Ectodermal cell (in vitro differentiated cells): ENCODE measurements at regions not wholly inside any gene's neighbourhood (a gene's known extent, or its start where the extent isn't known, plus 50 kb on each side); places are given as distances from the start of the nearest gene placed in this dataset.

Source experiments
- H3K27ac ChIP-seq: 2 replicates; pipeline ENCODE4 v1.7.0; 2013; ENCODE audit warnings: mild to moderate bottlenecking, low read depth, low read length; ENCODE audit not compliant: insufficient read depth, poor library complexity, severe bottlenecking
- H3K27me3 ChIP-seq: 2 replicates; pipeline ENCODE4 v1.7.0; 2013; ENCODE audit warnings: mild to moderate bottlenecking, low read length; ENCODE audit not compliant: insufficient read depth, control insufficient read depth, poor library complexity, severe bottlenecking
- H3K36me3 ChIP-seq: one replicate; pipeline ENCODE4 v1.7.0; 2013; ENCODE audit warnings: low read length; ENCODE audit not compliant: control insufficient read depth, insufficient read depth
- H3K4me1 ChIP-seq: one replicate; pipeline ENCODE4 v1.7.0; 2013; ENCODE audit warnings: low read length; ENCODE audit not compliant: control insufficient read depth, insufficient read depth
- H3K4me3 ChIP-seq: 2 replicates; pipeline ENCODE4 v1.7.0; 2013; ENCODE audit warnings: low read depth, low read length, control low read depth; ENCODE audit not compliant: insufficient read depth
- H3K9me3 ChIP-seq: 2 replicates; pipeline ENCODE4 v1.7.0; 2013; ENCODE audit warnings: mild to moderate bottlenecking, low read length, moderate library complexity; ENCODE audit not compliant: control insufficient read depth
- WGBS, 2 experiments: methylation state at CpG; one replicate each; pipeline ENCODE4 v1.1.7; 2013; ENCODE audit warnings: missing lambda C conversion rate in 2 of 2; 5-methylcytosine and 5-hydroxymethylcytosine counted together

- no peaks in the 10 kb centered on the region for H3K4me1 ChIP-seq
- WGBS, 2 experiments: 98% methylated on average over 3 of the region's 3 CpGs
- H3K27ac ChIP-seq: no peak overlapping the region
- H3K9me3 ChIP-seq: no peaks in the 10 kb centered on the region
- H3K27me3 ChIP-seq: no peaks in the 10 kb centered on the region
- no peak overlapping the region for H3K4me3 ChIP-seq
- H3K36me3 ChIP-seq: no peaks in the 10 kb centered on the region
These were observed 111.2 kb upstream of the STEAP1B start for GRCh38 chr7:22610951-22611757.

DNA sequence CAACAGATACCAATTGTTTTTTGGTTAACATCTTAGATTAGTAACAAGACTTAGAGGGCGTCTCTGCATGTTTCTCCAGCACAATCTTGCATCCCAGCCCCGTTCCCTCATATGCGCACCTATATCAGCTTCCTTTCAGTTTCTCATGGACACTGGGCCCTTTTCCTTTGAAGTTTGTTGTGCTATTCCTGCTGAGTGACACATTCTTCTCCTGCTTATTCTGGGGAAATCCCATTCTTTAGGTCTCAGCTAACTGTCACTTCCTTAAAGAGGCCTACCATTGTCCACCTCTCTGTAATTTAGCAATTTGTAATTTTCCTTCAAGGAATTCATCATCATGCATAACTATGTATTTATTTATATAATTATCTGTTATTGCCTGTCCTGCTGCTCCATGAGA lies 110.3 kb upstream of the STEAP1B start:
- 82 to 84% methylated on average over 3 of the region's 3 CpGs for WGBS, 2 experiments
- Histone ChIP-seq H3K27ac (no peak overlapping the region), H3K36me3 (no peaks in the 10 kb centered on the region), H3K27me3 (no peaks in the 10 kb centered on the region), H3K4me1 (no peaks in the 10 kb centered on the region), H3K9me3 (no peaks in the 10 kb centered on the region), H3K4me3 (no peak overlapping the region)

GRCh38 chr7:22607180-22607579 lies 107.2 kb upstream of the STEAP1B start:
- WGBS, 2 experiments: 94 to 95% methylated on average over 5 of the region's 5 CpGs
- Histone ChIP-seq H3K4me3 (no peak overlapping the region), H3K4me1 (no peaks in the 10 kb centered on the region), H3K27ac (no peak overlapping the region), H3K27me3 (no peaks in the 10 kb centered on the region), H3K9me3 (no peaks in the 10 kb centered on the region), H3K36me3 (no peaks in the 10 kb centered on the region)

DNA sequence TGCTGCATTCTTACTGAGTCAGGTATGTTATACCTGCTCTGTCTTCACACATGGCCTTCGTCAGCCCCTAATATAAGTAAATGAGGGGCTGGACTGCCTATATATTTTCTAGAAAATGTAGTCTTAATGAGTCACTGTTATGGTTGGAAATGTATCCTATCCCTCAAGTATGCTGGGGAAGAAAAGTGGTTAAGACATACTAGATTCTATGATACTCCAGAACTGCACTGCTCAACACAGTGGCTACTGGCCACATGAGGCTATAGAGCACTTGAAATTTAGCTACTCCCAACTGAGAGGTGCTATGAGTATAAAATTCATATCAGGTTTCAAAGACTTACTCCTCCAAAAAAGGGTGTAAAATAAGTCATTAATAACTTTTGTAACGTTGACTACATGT lies 104.3 kb upstream of the STEAP1B start:
- Histone ChIP-seq H3K9me3 (no peaks in the 10 kb centered on the region), H3K4me3 (no peak overlapping the region), H3K27me3 (no peaks in the 10 kb centered on the region), H3K4me1 (no peaks in the 10 kb centered on the region), H3K36me3 (no peaks in the 10 kb centered on the region), H3K27ac (no peak overlapping the region)
- WGBS, 2 experiments: 90% methylated on average over 1 of the region's 2 CpGs

DNA sequence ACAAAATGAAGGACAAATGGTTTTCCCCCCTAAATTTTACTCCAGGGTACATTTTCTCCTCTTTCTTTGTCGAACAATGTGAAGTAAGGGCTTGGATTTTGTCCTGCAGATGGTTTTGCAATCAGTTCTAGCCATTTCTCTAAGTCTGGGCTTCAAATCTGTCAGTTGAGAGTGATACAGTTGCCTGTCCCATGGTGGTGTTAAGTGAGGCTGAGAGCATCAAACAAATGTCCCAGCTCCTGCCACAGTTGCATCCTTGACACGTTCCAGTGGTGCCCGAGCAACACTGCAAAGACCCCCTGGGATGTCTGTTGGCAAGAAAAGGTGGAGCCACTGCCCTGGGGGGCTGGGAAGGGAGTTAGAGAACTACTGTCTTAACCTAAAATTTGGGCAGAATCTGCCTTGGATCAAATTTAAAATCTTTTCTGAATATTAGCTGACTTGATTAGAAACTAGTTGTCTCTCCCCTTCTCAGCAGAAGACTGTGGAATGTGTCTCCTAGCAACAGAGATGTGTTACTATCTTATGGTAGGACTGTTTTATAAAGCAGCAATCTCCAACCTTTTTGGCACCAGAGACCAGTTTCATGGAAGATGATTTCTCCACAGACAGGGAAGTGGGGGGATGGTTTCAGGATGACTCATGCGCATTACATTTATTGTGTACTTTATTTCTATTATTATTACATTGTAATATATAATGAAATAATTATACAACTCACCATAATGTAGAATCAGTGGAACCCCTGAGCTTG lies 102.0 kb upstream of the STEAP1B start:
- no peak overlapping the region for H3K4me3 ChIP-seq
- H3K36me3 ChIP-seq: no peaks in the 10 kb centered on the region
- H3K9me3 ChIP-seq: no peaks in the 10 kb centered on the region
- 56 to 57% methylated on average over 3 of the region's 4 CpGs for whole genome bisulfite sequencing, 2 experiments
- no peak overlapping the region for H3K27ac ChIP-seq
- H3K4me1 ChIP-seq: no peaks in the 10 kb centered on the region
- H3K27me3 ChIP-seq: no peaks in the 10 kb centered on the region

GRCh38 chr7:22601408-22601807 lies 101.4 kb upstream of the STEAP1B start:
- no peaks in the 10 kb centered on the region for H3K27me3 ChIP-seq
- no peak overlapping the region for H3K27ac ChIP-seq

GRCh38 chr7:22601003-22601402 lies 101.0 kb upstream of the STEAP1B start:
- no peak overlapping the region for H3K27ac ChIP-seq

More at GRCh38 chr7:22601408-22601807, 101.4 kb upstream of the STEAP1B start:
- Histone ChIP-seq H3K9me3 (no peaks in the 10 kb centered on the region), H3K4me1 (no peaks in the 10 kb centered on the region), H3K36me3 (no peaks in the 10 kb centered on the region), H3K4me3 (no peak overlapping the region)

GRCh38 chr7:22598318-22598920 lies 98.4 kb upstream of the STEAP1B start:
- 92 to 95% methylated on average over 11 to 12 of the region's 12 CpGs for WGBS, 2 experiments
- no peaks in the 10 kb centered on the region for H3K36me3 ChIP-seq
- H3K9me3 ChIP-seq: no peaks in the 10 kb centered on the region
- H3K4me3 ChIP-seq: no peak overlapping the region
- no peaks in the 10 kb centered on the region for H3K4me1 ChIP-seq
- no peaks in the 10 kb centered on the region for H3K27me3 ChIP-seq
- H3K27ac ChIP-seq: no peak overlapping the region

More at GRCh38 chr7:22601003-22601402, 101.0 kb upstream of the STEAP1B start:
- no peaks in the 10 kb centered on the region for H3K27me3 ChIP-seq
- H3K4me3 ChIP-seq: no peak overlapping the region
- 87 to 93% methylated on average over 5 of the region's 5 CpGs for WGBS, 2 experiments
- H3K4me1 ChIP-seq: no peaks in the 10 kb centered on the region
- no peaks in the 10 kb centered on the region for H3K9me3 ChIP-seq
- no peaks in the 10 kb centered on the region for H3K36me3 ChIP-seq

- no peak overlapping the region for H3K27ac ChIP-seq
- H3K36me3 ChIP-seq: no peaks in the 10 kb centered on the region
- no peaks in the 10 kb centered on the region for H3K27me3 ChIP-seq
- no peaks in the 10 kb centered on the region for H3K9me3 ChIP-seq
- H3K4me1 ChIP-seq: no peaks in the 10 kb centered on the region
- WGBS, 2 experiments: 95 to 98% methylated on average over 3 of the region's 3 CpGs
- no peak overlapping the region for H3K4me3 ChIP-seq
These were observed 97.9 kb upstream of the STEAP1B start for GRCh38 chr7:22597844-22598243.

GRCh38 chr7:22596763-22597400 lies 96.9 kb upstream of the STEAP1B start:
- H3K36me3 ChIP-seq: no peaks in the 10 kb centered on the region
- no peak overlapping the region for H3K27ac ChIP-seq
- no peaks in the 10 kb centered on the region for H3K27me3 ChIP-seq
- no peak overlapping the region for H3K4me3 ChIP-seq
- 90 to 94% methylated on average over 4 of the region's 5 CpGs for WGBS, 2 experiments
- no peaks in the 10 kb centered on the region for H3K4me1 ChIP-seq
- no peaks in the 10 kb centered on the region for H3K9me3 ChIP-seq
